Ovary (tissue), 3 donors: ENCODE measurements at regions not wholly inside any gene's neighbourhood (a gene's known extent, or its start where the extent isn't known, plus 50 kb on each side); places are given as distances from the start of the nearest gene placed in this dataset.

ENCODE experiments used
- CTCF ChIP-seq, 3 donors: fragments of 450-650 bp in 2 of 3; fragments of 200-600 bp in 1 of 3; IDR thresholded peaks; one replicate each; pipeline versions ENCODE4 v1.5.1 to v1.8.0; 2016 to 2022; ENCODE audit warnings: antibody characterized with exemption in 3 of 3, mild to moderate bottlenecking in 1 of 3
- POLR2A ChIP-seq: fragments of 450-650 bp; IDR thresholded peaks from one replicate; pipeline ENCODE4 v1.6.1; 2017; ENCODE audit warnings: antibody characterized with exemption, mild to moderate bottlenecking, moderate library complexity
- donor health status: DM: no; HTN: no; CAD: no.

- TF ChIP-seq CTCF (IDR thresholded peaks at IDR 0.05) (no peak), POLR2A (no peak)
Measured at GRCh38 chrX:10842646-10843045, 222.3 kb upstream of the MID1 start.
